ENCODE measurements at regions not wholly inside any gene's neighbourhood (a gene's known extent, or its start where the extent isn't known, plus 50 kb on each side); places are given as distances from the start of the nearest gene placed in this dataset.
"Not testable (repeated sequence)": the region's sequence is repeated elsewhere in the genome, so short reads cannot be mapped to it uniquely, and the experiment has no call there.

DNA sequence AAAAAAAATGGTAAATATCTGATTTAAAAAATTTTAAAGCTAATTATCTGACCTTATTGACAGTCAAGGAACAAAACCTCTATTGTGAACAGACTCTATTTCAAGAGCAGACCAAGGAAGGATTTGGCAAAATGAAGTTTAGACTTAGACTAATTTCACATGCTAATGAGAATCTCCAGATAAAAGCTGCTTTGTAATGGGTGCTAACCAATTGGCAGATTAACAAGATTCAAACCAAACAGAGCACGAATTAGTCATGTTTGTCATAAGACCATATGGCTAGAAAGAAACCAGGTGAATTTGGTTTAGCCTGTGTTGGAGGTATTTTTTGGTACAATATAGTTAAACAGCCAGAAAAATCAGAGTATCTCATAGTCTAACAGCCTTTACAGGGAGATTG, 429.1 kb upstream of the NFE2L3 start:
- no peak for DNase-seq

DNA sequence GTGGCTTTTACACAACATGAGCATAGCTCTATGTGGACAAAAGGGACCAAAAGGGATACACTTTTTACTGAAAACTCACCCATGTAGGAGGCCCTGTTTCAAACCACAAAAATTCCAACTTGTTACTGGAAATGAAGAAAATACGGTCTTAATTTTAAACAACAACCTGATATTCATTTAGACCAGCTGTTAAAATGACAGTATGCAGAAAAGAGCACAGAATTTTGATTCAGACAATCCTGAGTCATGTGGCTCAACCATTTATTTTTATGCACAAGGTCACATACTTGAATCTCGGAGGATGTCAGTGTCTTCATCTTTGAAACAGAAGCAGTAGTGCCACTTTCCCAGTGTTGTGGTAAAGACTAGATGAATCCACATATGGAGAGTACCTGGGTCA, 426.5 kb upstream of the NFE2L3 start:
- no peak for DNase-seq

DNA sequence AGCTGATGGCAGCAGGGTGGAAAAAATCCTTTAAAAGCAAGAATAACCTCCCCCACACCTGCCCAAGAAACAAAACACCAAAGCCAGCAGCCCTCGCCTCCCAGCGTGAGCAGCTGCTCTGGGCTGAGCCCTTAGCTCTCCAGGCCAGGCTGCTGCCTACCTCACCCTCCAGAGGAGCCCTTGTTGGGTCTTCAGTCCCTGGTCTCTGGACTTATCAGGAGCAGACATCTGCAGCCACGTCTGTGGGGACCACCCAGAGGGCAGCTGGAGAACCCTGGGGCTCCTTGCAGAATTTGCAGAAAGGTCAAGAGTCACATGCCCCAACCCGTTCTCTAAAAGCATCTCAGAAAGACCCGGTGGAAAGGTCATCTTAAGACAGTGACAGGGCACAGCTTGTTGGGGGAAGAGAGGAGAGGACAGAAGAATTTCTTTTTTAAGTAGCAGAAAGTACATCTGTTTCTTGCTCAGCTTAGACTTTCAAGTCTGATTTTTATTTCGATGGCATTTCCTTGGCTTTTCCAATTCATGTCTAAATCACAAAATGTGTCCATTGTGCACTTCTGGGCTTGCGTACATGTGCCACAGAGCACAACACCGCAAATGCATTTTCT, 425.7 kb upstream of the NFE2L3 start:
- no peak for DNase-seq

DNA sequence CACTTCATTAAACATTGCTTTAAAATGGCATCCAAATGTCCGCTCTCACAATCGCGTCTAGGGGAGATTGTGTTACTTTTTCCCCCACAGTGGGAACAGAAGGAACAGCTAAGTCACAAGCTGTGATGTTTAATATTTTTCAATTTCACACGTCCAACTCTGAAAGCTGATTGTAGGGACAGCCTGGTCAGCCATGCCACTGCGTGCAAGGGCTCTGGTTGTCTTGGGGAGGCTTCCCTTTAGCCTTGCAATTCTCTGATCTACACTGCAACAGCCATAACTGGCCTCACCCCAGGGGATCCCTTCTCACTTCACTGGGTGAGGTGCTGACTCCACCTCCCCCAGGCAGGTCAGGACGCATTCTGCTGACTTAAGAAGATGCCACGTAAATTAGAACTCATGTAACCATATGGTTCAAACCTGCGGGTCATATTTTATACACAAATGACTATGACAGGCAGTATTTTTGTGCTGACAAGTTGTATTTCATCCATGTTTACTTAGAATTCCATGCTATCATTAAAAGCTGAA, 425.2 kb upstream of the NFE2L3 start:
- DNase-seq = no peak

DNA sequence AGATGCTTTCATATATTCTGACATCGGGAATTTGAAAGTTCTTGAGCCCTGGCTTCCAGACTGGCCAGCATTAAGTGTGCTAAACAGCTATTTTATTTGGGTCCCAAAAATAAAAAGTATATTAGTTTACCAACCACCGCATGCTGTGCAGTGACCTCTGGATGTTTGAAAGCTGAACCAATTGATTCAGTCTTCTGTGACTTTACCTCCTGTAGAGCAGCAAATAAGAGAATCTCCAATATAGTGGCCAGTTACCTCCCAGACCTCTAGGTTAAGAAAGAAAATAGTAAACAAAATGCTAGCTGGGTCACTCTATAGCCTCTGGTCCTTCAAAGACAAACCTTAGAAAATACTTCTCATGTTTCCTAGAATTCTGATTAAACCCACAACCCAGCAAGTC, 424.6 kb upstream of the NFE2L3 start:
- no peak for DNase-seq

DNA sequence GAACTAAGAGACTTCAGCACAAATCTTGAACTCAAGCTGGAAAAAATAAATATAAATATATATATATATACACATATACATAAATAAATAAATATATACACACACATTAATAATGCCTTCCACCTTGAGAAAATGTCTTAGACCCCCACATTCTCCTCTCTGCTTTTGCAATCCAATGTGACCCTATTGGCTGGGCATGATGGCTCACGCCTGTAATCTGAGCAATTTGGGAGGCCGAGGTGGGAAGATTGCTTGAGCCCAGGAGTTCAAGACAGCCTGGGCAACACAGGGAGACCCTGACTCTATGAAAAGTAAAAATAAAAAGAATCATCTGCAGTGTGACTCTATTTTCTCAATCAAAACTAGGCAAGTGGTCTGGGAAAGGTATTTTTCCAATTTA, 424.1 kb upstream of the NFE2L3 start:
- no peak for DNase-seq

DNA sequence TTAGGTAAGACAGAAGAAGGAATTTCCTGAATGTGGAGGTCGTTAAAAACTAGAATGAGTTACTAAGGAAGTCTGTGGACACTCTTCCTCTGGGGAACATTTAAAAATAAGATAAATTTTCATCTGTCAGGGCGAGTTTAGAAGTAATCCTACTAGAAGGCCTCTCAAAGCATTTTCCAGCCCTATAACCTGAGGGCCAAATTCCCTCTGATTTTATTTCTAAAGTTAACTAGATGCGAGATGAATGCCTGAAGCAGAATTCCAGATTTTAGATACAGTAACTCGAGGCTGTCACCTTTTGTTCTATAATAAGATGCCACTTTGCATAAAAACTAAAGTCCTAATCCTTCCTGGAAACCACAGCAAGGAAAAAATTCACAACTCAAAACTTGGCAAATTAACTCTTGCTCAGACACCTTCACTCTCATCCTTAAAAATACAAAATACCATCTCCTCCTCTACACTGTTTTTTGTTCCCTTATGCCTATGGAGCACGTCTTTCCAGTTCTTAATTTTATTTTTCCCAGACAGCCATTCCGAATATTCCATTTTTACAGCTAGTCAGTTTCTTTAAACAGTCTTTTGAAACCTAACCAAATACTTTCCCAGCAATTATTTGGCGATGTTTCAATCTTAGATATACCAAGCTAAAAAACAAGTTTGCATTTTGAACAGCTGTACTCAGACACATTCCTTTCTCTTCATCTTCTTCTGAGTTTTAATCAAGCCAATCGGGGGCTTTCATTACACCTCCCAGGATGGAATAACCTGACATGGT, 420.7 kb upstream of the NFE2L3 start:
- no peak for DNase-seq

DNA sequence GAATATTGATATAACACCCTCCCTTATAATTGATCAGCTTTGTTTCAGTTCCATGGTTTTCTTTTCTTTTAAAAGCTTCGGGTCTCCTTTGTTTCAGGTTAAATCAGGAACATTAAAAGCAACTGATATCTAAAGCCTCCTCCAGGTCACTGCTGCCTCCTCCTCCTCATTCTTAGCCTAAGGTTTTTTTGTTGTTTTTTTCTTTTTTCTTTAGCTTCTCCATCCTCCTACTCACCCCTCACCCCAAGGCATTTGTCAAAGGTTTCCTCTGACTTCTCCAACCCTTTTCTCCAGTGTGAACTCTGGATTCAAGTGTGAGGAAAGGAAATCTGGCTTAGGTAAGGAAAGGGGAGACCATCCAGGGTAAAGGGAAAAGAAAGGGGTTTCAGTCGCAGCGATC, 420.2 kb upstream of the NFE2L3 start:
- no peak for DNase-seq

DNA sequence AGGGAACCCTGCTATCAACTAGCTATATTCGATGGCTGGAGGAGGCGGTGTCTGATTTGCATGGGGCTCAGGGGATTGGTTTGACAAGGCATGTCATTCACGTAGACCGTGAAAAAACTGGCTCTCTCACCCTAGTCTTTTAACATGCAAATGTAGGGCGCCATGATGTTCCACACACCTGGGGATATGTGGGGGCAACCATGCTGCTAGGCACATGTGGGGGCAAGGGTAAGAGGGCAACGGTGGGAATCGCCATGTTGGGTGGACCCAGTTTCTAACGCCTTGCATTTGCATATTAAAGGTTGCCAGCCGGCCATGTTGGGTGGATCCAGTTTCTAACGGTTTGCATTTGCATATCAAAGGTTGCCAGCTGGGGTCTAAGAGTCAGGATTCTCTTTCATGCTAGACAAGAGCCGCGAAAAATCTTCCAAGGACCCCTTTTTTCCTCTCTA, 419.2 kb upstream of the NFE2L3 start:
- DNase-seq = no peak

DNA sequence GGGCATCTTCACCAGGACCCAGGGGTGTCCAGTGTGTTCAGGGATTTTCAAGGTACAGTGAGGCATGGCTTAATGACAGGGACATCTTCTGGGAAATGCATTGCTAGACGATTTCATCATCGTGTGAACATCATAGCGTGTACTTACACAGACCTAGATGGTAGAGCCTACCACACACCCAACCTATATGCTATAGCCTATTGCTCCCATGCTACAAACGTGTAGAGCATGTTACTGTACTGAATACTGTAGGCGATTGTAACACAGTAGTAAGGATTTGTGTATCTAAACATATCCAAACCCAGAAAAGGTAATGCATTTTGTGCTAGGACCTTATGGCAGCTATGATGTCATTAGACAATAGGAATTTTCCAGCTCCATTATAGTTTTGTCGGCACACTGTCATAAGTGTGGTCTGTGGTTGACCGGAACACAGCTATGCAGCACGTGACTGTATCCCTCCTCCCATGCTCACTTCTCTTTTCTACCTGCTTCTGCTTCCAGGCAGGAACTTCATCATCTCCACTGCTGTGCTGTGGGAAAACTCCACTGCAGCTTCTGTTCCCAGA, 416.2 kb upstream of the NFE2L3 start:
- no peak for DNase-seq

DNA sequence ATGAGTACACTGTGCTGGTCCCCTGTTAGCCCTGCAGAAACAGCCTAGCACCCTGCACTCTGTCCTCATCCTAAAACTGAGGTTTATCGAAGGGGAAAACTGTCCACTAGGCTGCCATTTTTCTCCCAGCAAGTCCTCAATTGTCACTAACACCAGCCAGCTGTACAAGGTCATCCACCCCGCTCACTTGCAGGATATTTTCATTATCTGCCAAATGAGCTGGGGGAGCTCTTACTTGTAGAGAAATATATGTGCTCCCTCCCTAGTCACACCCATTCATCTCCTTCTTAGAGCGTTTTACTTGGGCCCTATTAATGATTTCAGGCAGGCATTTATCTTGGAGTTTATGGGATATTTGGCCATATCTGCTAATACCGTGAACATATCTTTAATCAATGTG, 413.5 kb upstream of the NFE2L3 start:
- DNase-seq = no peak

DNA sequence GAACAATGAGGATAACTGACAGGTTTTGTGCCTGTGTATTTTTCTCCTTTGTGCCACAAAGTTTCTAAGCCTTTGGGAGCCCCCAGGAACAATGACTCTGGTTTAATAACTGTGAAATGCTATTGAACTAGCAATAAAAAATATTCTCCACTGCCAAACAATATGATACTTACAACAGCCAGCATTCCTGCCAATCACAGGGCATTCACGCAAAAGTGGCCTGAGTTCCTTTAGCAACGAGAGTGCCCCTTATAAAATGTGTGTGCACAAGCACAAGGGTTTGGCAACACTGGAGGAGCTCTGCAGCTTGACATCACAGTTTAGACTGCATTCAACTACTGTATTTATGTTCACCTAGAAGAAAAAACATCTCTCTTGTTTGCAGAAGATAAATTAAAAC, 412.9 kb upstream of the NFE2L3 start:
- DNase-seq = peak; percentile 65

DNA sequence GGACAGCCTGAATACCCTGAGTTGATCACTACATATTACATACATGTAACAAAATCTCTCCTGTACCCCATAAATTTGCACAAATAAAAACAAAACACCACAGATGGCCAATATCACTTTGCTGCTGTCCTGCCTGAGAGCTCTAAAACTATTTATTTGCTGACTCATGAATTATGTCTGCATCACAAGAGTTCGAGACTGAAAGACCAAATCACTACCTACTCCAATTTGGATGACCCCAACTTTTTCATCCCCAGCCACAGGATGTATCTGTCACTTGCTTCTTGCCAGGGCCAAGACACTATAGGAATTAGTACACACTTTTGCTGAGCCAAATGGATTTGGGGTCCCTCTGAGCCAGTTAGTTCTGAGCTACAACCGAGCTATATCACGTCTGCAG, 409.7 kb upstream of the NFE2L3 start:
- no peak for DNase-seq

DNA sequence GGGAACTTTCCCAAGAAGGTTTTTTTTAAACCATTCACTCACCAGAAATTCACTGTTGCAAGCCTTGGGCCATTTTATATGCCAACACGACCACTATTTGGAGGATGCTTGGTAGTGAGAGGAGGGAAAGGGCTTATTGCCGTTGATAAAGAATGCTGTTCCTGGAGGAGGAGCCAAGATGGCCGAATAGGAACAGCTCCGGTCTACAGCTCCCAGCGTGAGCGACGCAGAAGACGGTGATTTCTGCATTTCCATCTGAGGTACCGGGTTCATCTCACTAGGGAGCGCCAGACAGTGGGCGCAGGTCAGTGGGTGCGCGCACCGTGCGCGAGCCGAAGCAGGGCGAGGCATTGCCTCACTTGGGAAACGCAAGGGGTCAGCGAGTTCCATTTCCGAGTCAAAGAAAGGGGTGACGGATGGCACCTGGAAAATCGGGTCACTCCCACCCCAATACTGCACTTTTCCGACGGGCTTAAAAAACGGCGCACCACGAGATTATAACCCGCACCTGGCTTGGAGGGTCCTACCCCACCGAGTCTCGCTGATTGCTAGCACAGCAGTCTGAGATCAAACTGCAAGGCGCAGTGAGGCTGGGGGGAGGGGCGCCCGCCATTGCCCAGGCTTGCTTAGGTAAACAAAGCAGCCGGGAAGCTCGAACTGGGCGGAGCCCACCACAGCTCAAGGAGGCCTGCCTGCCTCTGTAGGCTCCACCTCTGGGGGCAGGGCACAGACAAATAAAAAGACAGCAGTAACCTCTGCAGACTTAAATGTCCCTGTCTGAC, 408.1 kb upstream of the NFE2L3 start:
- DNase-seq = not testable (repeated sequence)

DNA sequence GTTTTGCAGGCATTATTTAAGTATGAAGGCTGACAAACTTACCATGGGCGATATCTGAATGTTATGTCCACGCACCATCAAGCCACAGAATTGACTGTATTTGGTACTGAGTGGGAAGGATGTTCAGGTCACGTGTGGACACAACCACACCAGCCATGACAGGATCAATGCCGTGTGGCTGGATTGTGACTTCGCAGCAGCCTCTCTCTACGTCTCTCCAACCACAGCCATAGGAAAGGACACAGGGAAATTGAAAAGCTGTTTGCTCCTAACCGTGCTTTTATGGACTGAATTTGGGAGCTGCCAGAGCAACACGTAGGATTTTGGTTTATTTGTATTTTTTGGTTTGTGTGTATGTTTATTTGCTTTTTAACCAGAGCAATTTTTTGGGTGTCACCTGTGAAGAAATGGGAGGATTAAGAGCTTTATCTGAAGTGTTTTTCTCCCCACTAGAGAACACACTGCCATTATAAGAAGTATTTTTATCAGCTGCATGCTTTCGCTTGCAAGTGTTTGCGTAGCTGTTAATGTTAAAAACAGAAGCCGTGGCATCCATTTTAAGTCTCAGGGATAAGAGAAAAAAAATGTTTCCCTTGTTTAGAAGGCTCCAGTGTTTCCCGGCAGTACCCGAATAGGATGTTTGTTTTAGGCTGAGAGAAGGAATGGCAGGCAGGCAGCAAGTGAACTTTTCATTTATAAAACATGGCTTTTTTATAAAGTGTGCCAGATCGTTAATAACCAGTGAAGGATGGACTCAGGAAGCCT, 401.1 kb upstream of the NFE2L3 start:
- DNase-seq = peak; percentile 47

DNA sequence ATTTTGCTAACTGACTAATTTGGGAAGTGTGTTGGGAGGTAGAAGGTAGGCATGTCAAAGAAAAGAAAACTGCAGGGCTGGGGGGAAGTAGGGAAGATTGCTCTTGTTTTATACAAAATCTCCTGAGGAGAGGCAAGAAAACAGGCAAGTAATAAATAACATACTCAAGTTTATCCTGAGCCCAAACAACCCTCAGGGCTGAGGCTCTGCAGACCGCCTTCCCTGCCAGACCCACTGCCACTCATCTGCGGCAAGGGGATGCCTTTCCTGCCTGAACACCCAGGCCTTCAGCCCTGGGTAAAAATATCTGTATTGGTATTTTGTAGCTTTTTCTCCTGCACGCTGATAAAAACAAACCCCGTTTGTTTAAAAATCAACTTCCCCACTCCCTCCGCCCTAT, 399.8 kb upstream of the NFE2L3 start:
- no peak for DNase-seq

DNA sequence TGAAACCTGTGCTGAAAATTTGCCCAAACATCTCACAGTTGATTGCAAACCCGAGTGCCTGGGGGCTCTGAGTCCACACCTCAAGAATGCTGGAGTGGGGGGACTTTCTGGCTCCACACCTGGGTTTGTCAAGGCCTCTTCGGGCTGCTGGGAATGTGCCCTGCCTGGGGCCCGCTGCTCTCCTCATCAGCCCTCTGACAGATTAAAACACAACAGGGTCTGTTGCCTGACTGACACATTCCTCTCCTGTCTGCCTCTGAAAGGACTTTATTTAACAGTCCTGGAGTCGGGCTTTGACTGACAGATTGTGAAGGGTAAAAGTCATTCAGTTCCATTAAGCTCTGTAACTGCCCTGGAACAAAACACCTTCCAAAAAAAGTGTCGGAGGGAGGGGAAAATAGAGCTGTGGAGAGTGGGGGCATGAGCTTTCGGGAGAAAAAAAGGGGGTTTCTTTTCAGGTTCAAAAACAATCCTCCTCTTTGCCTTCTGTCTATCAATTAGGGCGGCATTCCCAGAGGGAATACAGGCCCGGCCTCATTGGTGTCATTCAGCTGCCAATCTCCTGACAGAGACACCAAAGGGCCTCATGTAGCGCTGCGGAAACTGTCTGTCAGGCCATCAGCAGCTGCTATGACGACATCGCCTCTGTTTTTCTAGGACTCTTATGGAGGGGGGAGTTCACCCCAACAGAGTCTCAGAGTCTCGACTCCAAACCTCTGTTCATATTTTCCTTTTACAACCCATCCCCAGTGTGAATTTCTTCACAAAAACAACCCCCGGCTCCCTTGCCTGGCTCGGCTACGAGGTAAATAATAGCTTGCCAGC, 398.8 kb upstream of the NFE2L3 start:
- peak; percentile 92 for DNase-seq

DNA sequence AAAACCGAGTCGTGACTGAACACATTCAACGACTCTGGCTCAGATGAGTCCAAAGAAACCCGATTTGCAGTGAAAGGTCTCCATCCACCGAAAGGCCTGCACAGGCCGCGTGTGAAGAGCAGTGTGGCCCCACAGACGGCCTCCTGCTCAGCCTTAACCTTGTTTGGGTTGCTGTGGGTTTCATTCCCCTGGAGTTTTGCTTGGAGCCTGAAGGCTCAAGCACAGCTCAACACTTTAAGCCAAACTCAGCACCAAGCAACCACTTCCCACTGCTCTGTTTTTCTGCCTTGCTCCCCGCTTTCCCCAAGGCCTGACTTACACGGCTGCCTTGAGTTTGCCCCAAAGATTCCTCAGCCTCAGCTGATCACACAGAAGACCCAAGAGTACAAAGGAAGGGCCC, 398.2 kb upstream of the NFE2L3 start:
- no peak for DNase-seq

DNA sequence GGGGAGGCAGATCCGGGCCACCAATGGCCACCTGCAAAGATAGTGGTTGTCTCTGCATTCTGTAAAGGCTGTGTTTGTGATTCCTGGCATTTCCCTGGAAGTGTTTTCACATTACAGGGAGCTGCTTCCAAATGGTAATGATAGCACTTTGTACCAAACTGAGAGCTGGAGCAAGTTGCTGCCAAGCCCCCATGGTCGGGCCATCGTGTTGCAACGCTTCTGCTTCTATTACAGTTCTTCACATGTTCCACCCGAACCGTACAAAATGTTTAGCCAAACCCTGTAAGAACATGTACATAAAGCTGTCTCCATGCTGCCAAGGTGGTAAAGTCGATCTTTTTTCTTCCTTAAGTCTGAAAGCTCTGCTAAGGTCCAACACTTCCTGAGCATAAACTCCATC, 397.7 kb upstream of the NFE2L3 start:
- DNase-seq = no peak

DNA sequence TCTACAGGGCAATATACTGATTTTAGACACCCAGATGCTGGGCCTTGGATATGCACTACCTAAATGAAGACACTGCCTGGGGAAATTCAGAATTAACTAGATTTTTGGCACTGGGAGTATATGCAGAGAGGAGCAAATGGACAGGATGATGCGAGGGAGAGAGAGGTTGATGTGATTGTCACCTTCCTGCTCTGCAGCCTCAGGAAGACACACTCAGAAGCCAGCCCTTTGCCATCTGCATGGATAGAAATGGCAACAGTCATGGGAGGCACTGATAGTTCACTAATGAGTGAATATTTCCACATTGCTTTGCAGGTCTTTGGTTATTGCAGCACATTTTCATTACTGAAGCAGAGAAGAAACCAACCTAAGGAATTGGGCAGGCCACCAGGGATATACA, 397.2 kb upstream of the NFE2L3 start:
- DNase-seq = no peak

DNA sequence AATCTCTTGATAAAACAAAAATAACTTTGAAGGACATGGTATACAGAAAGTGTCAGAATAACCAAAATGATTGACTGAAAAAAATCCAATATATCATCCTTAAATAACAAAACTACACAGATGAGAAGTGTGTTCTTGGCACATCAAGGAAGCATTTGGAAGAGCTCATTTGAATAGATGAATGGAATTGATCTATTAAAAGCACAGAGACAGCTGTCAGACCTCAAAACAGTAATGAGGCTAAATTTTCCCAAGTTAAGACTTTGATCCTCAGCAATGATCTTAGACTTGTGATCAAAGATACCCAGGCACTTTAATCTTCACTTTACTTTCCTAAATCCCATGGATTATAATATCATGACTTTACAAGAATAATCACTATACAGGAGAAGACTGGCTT, 395.4 kb upstream of the NFE2L3 start:
- no peak for DNase-seq

DNA sequence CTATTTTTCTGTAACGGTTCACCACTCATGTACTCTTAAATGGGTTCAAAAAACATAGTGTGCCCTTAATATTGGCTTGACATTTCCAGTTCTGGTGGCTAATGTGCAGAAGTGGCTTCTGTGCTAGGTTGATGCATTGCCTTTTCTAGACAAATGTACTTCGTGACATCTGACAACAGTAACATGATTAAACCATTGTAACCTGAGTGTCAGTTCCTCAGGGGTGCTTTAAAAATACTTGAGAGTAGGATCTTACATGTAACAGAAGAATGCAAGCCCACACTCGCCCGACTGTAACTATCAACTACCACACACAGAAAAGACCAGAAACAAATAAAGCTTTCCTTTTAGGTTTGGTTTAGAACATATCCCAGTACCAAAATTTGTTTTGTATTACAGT, 393.4 kb upstream of the NFE2L3 start:
- peak; percentile 63 for DNase-seq

All from DMS79 (cell line).